ENCODE measurements at regions not wholly inside any gene's neighbourhood (a gene's known extent, or its start where the extent isn't known, plus 50 kb on each side); places are given as distances from the start of the nearest gene placed in this dataset.

- peaks cover 0 to 3% (median 0%) of the 10 kb centered on the region in 12 donors for H3K4me1 ChIP-seq
- 56 to 66% (median 60%) methylated on average over 2 of the region's 2 CpGs for WGBS, 4 donors
- H3K4me3 ChIP-seq = no peak overlapping the region
- TF ChIP-seq POLR2A (IDR thresholded peaks at IDR 0.05) = no peak
- TF ChIP-seq CTCF (IDR thresholded peaks at IDR 0.05) = no peak
- DNase-seq = no peak
- intact Hi-C loops (cut with DNase I) = no loop called here
- no peak overlapping the region for H3K27ac ChIP-seq
- no peaks in the 10 kb centered on the region for H3K9me3 ChIP-seq
- H3K27me3 ChIP-seq = no peaks in the 10 kb centered on the region
- no peak for ATAC-seq
- no peaks in the 10 kb centered on the region for H3K36me3 ChIP-seq
Measured at GRCh38 chr11:81596704-81597103, 1137.0 kb downstream of the FAM181B start.

GRCh38 chr11:81585390-81585933, 1148.2 kb downstream of the FAM181B start:
- no peaks in the 10 kb centered on the region for H3K4me1 ChIP-seq
- no peak overlapping the region for H3K27ac ChIP-seq
- no peaks in the 10 kb centered on the region for H3K36me3 ChIP-seq
- DNase-seq (no peak), ATAC-seq (no peak)
- no peaks in the 10 kb centered on the region for H3K27me3 ChIP-seq
- no peaks in the 10 kb centered on the region for H3K9me3 ChIP-seq
- 50 to 98% (median 80%) methylated on average over 2 of the region's 2 CpGs for WGBS, 4 donors
- TF ChIP-seq CTCF (IDR thresholded peaks at IDR 0.05) (no peak), POLR2A (IDR thresholded peaks at IDR 0.05) (no peak)
- intact Hi-C loops (cut with DNase I) = no loop called here
- no peak overlapping the region for H3K4me3 ChIP-seq

DNA sequence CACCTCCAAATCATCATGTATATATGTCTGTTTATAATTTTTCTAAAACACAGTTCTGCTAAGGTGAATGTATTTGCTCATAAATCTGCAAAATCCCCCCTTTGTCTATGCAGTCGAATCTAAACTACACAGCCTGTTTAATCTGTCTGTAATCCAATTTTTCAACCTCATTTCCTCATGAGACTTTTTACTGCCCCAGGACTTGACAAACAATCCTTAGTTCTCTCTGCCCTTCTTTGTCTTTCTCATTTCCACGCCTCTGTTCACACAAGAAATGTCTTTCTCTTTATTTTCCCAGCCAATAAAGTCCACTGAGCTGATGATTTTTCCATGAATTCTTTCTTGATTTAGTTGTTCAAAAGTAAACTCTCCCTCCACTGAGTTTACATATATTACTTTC, 1154.3 kb downstream of the FAM181B start:
- Histone ChIP-seq H3K27me3 (no peaks in the 10 kb centered on the region), H3K4me3 (no peak overlapping the region), H3K27ac (no peak overlapping the region), H3K9me3 (no peaks in the 10 kb centered on the region), H3K36me3 (no peaks in the 10 kb centered on the region), H3K4me1 (no peaks in the 10 kb centered on the region)
- TF ChIP-seq CTCF (IDR thresholded peaks at IDR 0.05) (no peak), POLR2A (IDR thresholded peaks at IDR 0.05) (no peak)
- WGBS, 4 donors = 52 to 63% (median 58%) methylated on average over 2 of the region's 2 CpGs
- DNase-seq = no peak
- intact Hi-C loops (cut with DNase I) = no loop called here
- ATAC-seq = no peak

DNA sequence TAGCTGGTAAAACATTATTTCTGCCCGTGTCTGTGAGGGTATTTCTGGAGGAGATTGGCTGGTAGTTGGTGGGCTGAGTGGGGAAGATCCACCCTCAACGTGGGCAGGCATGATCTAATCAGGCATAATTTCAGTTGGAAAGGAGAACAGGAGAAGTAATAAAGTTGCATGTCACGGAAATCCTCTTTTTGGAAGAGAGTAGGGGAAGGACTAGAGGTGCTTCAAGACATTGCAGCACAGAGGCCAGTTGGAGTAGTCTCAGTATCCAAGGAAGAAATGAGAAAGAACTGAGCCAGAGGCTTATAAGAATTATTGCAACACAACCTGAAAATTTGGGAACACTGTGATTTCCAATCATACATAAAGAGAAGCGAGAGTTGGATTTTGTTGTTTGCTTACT, 1155.1 kb downstream of the FAM181B start:
- no peak overlapping the region for H3K4me3 ChIP-seq
- intact Hi-C loops (cut with DNase I) = no loop called here
- WGBS, 4 donors = 53 to 59% (median 57%) methylated on average over 4 of the region's 4 CpGs
- H3K9me3 ChIP-seq = no peaks in the 10 kb centered on the region
- no peak overlapping the region for H3K27ac ChIP-seq
- no peaks in the 10 kb centered on the region for H3K36me3 ChIP-seq
- no peaks in the 10 kb centered on the region for H3K27me3 ChIP-seq
- H3K4me1 ChIP-seq = no peaks in the 10 kb centered on the region
- ATAC-seq = no peak
- no peak for DNase-seq
- TF ChIP-seq CTCF (IDR thresholded peaks at IDR 0.05) (no peak), POLR2A (IDR thresholded peaks at IDR 0.05) (no peak)

Measured in heart left ventricle (tissue), 16 donors.